ENCODE measurements at regions not wholly inside any gene's neighbourhood (a gene's known extent, or its start where the extent isn't known, plus 50 kb on each side); places are given as distances from the start of the nearest gene placed in this dataset.

DNA sequence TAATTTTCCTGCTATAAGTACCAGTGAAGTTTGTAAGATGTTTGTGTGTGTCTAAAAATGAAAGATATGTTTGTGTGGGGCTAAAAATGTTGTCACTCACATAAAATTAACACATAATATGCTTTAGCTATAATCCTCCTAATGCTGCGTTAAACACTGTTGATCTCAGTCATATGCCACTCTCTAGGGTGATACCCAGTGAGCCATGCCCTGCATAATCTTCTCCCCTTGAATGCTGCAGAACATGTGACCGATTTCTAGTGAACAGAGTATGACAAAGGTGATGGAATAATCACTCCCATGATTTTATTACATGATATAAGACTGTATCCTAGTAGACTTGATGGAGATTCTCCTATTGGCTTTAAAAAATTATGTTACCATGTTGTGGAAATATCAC, 119.1 kb upstream of the EPHA5 start:
- TF ChIP-seq, protein P1, sequence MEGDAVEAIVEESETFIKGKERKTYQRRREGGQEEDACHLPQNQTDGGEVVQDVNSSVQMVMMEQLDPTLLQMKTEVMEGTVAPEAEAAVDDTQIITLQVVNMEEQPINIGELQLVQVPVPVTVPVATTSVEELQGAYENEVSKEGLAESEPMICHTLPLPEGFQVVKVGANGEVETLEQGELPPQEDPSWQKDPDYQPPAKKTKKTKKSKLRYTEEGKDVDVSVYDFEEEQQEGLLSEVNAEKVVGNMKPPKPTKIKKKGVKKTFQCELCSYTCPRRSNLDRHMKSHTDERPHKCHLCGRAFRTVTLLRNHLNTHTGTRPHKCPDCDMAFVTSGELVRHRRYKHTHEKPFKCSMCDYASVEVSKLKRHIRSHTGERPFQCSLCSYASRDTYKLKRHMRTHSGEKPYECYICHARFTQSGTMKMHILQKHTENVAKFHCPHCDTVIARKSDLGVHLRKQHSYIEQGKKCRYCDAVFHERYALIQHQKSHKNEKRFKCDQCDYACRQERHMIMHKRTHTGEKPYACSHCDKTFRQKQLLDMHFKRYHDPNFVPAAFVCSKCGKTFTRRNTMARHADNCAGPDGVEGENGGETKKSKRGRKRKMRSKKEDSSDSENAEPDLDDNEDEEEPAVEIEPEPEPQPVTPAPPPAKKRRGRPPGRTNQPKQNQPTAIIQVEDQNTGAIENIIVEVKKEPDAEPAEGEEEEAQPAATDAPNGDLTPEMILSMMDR (optimal IDR thresholded peaks at IDR 0.05 in 1 of 3, IDR thresholded peaks at IDR 0.05 in 1 of 3, conservative IDR thresholded peaks at IDR 0.05 in 1 of 3; ENCODE audit: extremely low read depth in 1 of 3, insufficient read depth in 2 of 3, low read length in 3 of 3), result no peak
- no peak for TF ChIP-seq EZH2 (IDR thresholded peaks at IDR 0.05; ENCODE audit: low read length)

All from keratinocyte (primary cell).